GM23248 (cell line): ENCODE measurements at regions not wholly inside any gene's neighbourhood (a gene's known extent, or its start where the extent isn't known, plus 50 kb on each side); places are given as distances from the start of the nearest gene placed in this dataset.

Source experiments
- EZH2 ChIP-seq: fragments of 200-600 bp; sonication (generic); IDR thresholded peaks from 2 replicates; pipeline ENCODE4 v1.6.1; 2018; ENCODE audit warnings: antibody characterized with exemption, mild to moderate bottlenecking; ENCODE audit not compliant: insufficient read depth, poor library complexity, severe bottlenecking
- EZH2phosphoT487 ChIP-seq: fragments of 200-600 bp; sonication (generic); IDR thresholded peaks from 2 replicates; pipeline ENCODE4 v1.6.1; 2018; ENCODE audit warnings: antibody characterized with exemption, moderate library complexity, mild to moderate bottlenecking, low read depth; ENCODE audit not compliant: insufficient read depth

DNA sequence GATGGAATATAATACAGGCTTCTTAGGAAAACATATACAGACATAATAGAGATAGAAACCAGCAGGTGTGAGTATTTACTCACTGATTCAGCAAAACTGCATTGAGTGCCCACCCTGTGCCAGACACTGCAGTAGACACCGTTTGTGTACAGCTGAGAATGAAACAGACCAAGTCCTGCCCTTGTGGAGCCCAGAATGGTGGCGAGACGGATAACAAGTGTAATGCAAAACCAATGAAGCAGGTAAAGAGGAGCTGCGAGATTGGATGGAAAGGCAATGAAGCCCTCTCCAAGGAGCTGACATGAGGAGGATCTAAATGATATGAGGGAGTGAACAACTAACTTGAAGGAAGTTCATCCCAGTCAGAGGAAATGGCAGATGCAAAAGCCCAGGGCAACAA, 256.4 kb downstream of the MEX3B start:
- TF ChIP-seq EZH2 (no peak), EZH2phosphoT487 (no peak)
